Spinal cord (tissue), 9 donors: ENCODE measurements at regions not wholly inside any gene's neighbourhood (a gene's known extent, or its start where the extent isn't known, plus 50 kb on each side); places are given as distances from the start of the nearest gene placed in this dataset.
"Not testable (repeated sequence)": the region's sequence is repeated elsewhere in the genome, so short reads cannot be mapped to it uniquely, and the experiment has no call there.

Experiments used
- DNase-seq, 6 donors: peaks; one replicate each; pipeline versions ENCODE4 v3.0.0 to v3.0.0-alpha.2; 2013 to 2015; ENCODE audit warnings: low spot score in 6 of 6, low read depth in 4 of 6
- H3K27ac ChIP-seq: one replicate; pipeline ENCODE4 v1.5.1; 2013; ENCODE audit warnings: low read depth, low read length, control low read depth
- H3K27me3 ChIP-seq: one replicate; pipeline ENCODE4 v1.6.1; 2013; ENCODE audit warnings: low read length; ENCODE audit not compliant: control insufficient read depth, insufficient read depth
- H3K36me3 ChIP-seq: one replicate; pipeline ENCODE4 v1.6.1; 2013; ENCODE audit warnings: low read length; ENCODE audit not compliant: control insufficient read depth, insufficient read depth
- H3K4me1 ChIP-seq: one replicate; pipeline ENCODE4 v1.6.1; 2013; ENCODE audit warnings: low read length; ENCODE audit not compliant: control insufficient read depth, insufficient read depth
- H3K4me3 ChIP-seq: one replicate; pipeline ENCODE4 v1.5.1; 2013; ENCODE audit warnings: low read depth, low read length, control low read depth
- H3K9me3 ChIP-seq: one replicate; pipeline ENCODE4 v1.6.1; 2013; ENCODE audit warnings: low read length; ENCODE audit not compliant: control insufficient read depth, insufficient read depth
- WGBS: methylation state at CpG from one replicate; pipeline ENCODE4 v1.1.5; 2013; ENCODE audit warnings: missing lambda C conversion rate; ENCODE audit not compliant: insufficient coverage; 5-methylcytosine and 5-hydroxymethylcytosine counted together
- donor health status: healthy.

GRCh38 chr12:30537228-30537627 lies 158.4 kb downstream of the IPO8 start:
- no CpG with 5 or more reads among the region's 2 CpGs for WGBS
- Histone ChIP-seq H3K27me3 (no peaks in the 10 kb centered on the region), H3K4me3 (no peak overlapping the region), H3K36me3 (no peaks in the 10 kb centered on the region), H3K9me3 (peaks cover 2% of the 10 kb centered on the region), H3K4me1 (no peaks in the 10 kb centered on the region), H3K27ac (no peak overlapping the region)
- no peak for DNase-seq

GRCh38 chr12:30533558-30534265 lies 162.0 kb downstream of the IPO8 start:
- peak in 1 of 6 donors; percentile 7 for DNase-seq
- WGBS, result 82% methylated on average over 2 of the region's 5 CpGs
- H3K36me3 ChIP-seq, result no peaks in the 10 kb centered on the region

GRCh38 chr12:30531731-30532678 lies 163.7 kb downstream of the IPO8 start:
- 93% methylated on average over 6 of the region's 8 CpGs for WGBS
- Histone ChIP-seq H3K36me3 (no peaks in the 10 kb centered on the region), H3K9me3 (no peaks in the 10 kb centered on the region), H3K27me3 (no peaks in the 10 kb centered on the region), H3K27ac (no peak overlapping the region), H3K4me3 (no peak overlapping the region), H3K4me1 (no peaks in the 10 kb centered on the region)
- DNase-seq, result no peak

More at GRCh38 chr12:30533558-30534265, 162.0 kb downstream of the IPO8 start:
- no peaks in the 10 kb centered on the region for H3K9me3 ChIP-seq
- H3K4me1 ChIP-seq, result no peaks in the 10 kb centered on the region
- H3K27ac ChIP-seq, result no peak overlapping the region
- H3K27me3 ChIP-seq, result no peaks in the 10 kb centered on the region
- no peak overlapping the region for H3K4me3 ChIP-seq

- 82% methylated on average over 3 of the region's 4 CpGs for WGBS
- no peak for DNase-seq
- H3K4me3 ChIP-seq, result no peak overlapping the region
- H3K27me3 ChIP-seq, result no peaks in the 10 kb centered on the region
- H3K27ac ChIP-seq, result no peak overlapping the region
- H3K9me3 ChIP-seq, result no peaks in the 10 kb centered on the region
- H3K36me3 ChIP-seq, result no peaks in the 10 kb centered on the region
- H3K4me1 ChIP-seq, result no peaks in the 10 kb centered on the region
These were observed 166.0 kb downstream of the IPO8 start for GRCh38 chr12:30529489-30530269.

- 79% methylated on average over 2 of the region's 4 CpGs for WGBS
- no peak overlapping the region for H3K27ac ChIP-seq
- H3K4me3 ChIP-seq, result no peak overlapping the region
- DNase-seq, result no peak
- H3K9me3 ChIP-seq, result no peaks in the 10 kb centered on the region
- H3K27me3 ChIP-seq, result no peaks in the 10 kb centered on the region
- H3K4me1 ChIP-seq, result no peaks in the 10 kb centered on the region
- H3K36me3 ChIP-seq, result no peaks in the 10 kb centered on the region
These were observed 170.5 kb downstream of the IPO8 start for GRCh38 chr12:30525171-30525570.

GRCh38 chr12:30520285-30520684 lies 175.4 kb downstream of the IPO8 start:
- not testable (repeated sequence) for H3K4me3 ChIP-seq, H3K4me1 ChIP-seq, H3K36me3 ChIP-seq, H3K9me3 ChIP-seq, DNase-seq, H3K27me3 ChIP-seq, H3K27ac ChIP-seq
- no CpG with 5 or more reads among the region's 4 CpGs for WGBS

- no peak overlapping the region for H3K27ac ChIP-seq
- no peak for DNase-seq
- H3K27me3 ChIP-seq, result no peaks in the 10 kb centered on the region
- 93% methylated on average over 5 of the region's 6 CpGs for WGBS
- H3K9me3 ChIP-seq, result no peaks in the 10 kb centered on the region
- no peak overlapping the region for H3K4me3 ChIP-seq
- H3K36me3 ChIP-seq, result no peaks in the 10 kb centered on the region
- H3K4me1 ChIP-seq, result no peaks in the 10 kb centered on the region
These were observed 176.1 kb downstream of the IPO8 start for GRCh38 chr12:30519535-30519934.

- Histone ChIP-seq H3K27me3 (no peaks in the 10 kb centered on the region), H3K9me3 (no peaks in the 10 kb centered on the region), H3K4me3 (no peak overlapping the region), H3K27ac (no peak overlapping the region), H3K4me1 (no peaks in the 10 kb centered on the region), H3K36me3 (no peaks in the 10 kb centered on the region)
- WGBS, result no CpG with 5 or more reads among the region's 1 CpG
- no peak for DNase-seq
These were observed 178.3 kb downstream of the IPO8 start for GRCh38 chr12:30517320-30517719.

GRCh38 chr12:30515351-30515750 lies 180.3 kb downstream of the IPO8 start:
- WGBS, result no CpG with 5 or more reads among the region's 2 CpGs
- H3K27ac ChIP-seq, result no peak overlapping the region
- H3K27me3 ChIP-seq, result no peaks in the 10 kb centered on the region
- no peaks in the 10 kb centered on the region for H3K36me3 ChIP-seq
- no peak overlapping the region for H3K4me3 ChIP-seq
- no peaks in the 10 kb centered on the region for H3K9me3 ChIP-seq
- DNase-seq, result peak; percentile 28 to 94 (median 54)
- no peaks in the 10 kb centered on the region for H3K4me1 ChIP-seq
